ENCODE measurements at regions not wholly inside any gene's neighbourhood (a gene's known extent, or its start where the extent isn't known, plus 50 kb on each side); places are given as distances from the start of the nearest gene placed in this dataset.
"Not testable (repeated sequence)": the region's sequence is repeated elsewhere in the genome, so short reads cannot be mapped to it uniquely, and the experiment has no call there.

GRCh38 chrX:4710618-4711433, 997.4 kb upstream of the PRKX start:
- DNase-seq (ENCODE audit: low read depth in 2 of 3, low spot score in 2 of 3) = no peak

- DNase-seq (ENCODE audit: low read depth in 2 of 3, low spot score in 2 of 3) = no peak
Measured at GRCh38 chrX:4708970-4709760, 995.7 kb upstream of the PRKX start.

- no peak for DNase-seq (ENCODE audit: low read depth in 2 of 3, low spot score in 2 of 3)
Measured at GRCh38 chrX:4706961-4707360, 993.5 kb upstream of the PRKX start.

GRCh38 chrX:4690521-4690920, 977.1 kb upstream of the PRKX start:
- DNase-seq (ENCODE audit: low read depth in 2 of 3, low spot score in 2 of 3) = no peak

- DNase-seq (ENCODE audit: low read depth in 2 of 3, low spot score in 2 of 3) = no peak
Measured at GRCh38 chrX:4682636-4683035, 969.2 kb upstream of the PRKX start.

GRCh38 chrX:4675686-4676300, 962.3 kb upstream of the PRKX start:
- DNase-seq (ENCODE audit: low read depth in 2 of 3, low spot score in 2 of 3) = no peak

GRCh38 chrX:4674028-4674782, 960.8 kb upstream of the PRKX start:
- no peak for DNase-seq (ENCODE audit: low read depth in 2 of 3, low spot score in 2 of 3)

- DNase-seq (ENCODE audit: low read depth in 2 of 3, low spot score in 2 of 3) = no peak
Measured at GRCh38 chrX:4671344-4671743, 957.9 kb upstream of the PRKX start.

GRCh38 chrX:4670606-4671005, 957.2 kb upstream of the PRKX start:
- no peak for DNase-seq (ENCODE audit: low read depth in 2 of 3, low spot score in 2 of 3)

GRCh38 chrX:4668802-4669536, 955.5 kb upstream of the PRKX start:
- no peak for DNase-seq (ENCODE audit: low read depth in 2 of 3, low spot score in 2 of 3)

GRCh38 chrX:4663085-4663484, 949.6 kb upstream of the PRKX start:
- DNase-seq (ENCODE audit: low read depth in 2 of 3, low spot score in 2 of 3) = no peak

GRCh38 chrX:4661771-4662170, 948.3 kb upstream of the PRKX start:
- DNase-seq (ENCODE audit: low read depth in 2 of 3, low spot score in 2 of 3) = no peak

GRCh38 chrX:4656419-4656818, 943.0 kb upstream of the PRKX start:
- DNase-seq (ENCODE audit: low read depth in 2 of 3, low spot score in 2 of 3) = no peak

GRCh38 chrX:4655743-4656142, 942.3 kb upstream of the PRKX start:
- DNase-seq (ENCODE audit: low read depth in 2 of 3, low spot score in 2 of 3) = no peak

- DNase-seq (ENCODE audit: low read depth in 2 of 3, low spot score in 2 of 3) = no peak
Measured at GRCh38 chrX:4642114-4642513, 928.7 kb upstream of the PRKX start.

- no peak for DNase-seq (ENCODE audit: low read depth in 2 of 3, low spot score in 2 of 3)
Measured at GRCh38 chrX:4638036-4638435, 924.6 kb upstream of the PRKX start.

GRCh38 chrX:4627414-4627813, 914.0 kb upstream of the PRKX start:
- no peak for DNase-seq (ENCODE audit: low read depth in 2 of 3, low spot score in 2 of 3)

- DNase-seq (ENCODE audit: low read depth in 2 of 3, low spot score in 2 of 3) = no peak
Measured at GRCh38 chrX:4622486-4623167, 909.2 kb upstream of the PRKX start.

GRCh38 chrX:4613651-4614050, 900.2 kb upstream of the PRKX start:
- DNase-seq (ENCODE audit: low read depth in 2 of 3, low spot score in 2 of 3) = not testable (repeated sequence)

- no peak for DNase-seq (ENCODE audit: low read depth in 2 of 3, low spot score in 2 of 3)
Measured at GRCh38 chrX:4588893-4589292, 875.4 kb upstream of the PRKX start.

Data from activated CD8-positive, alpha-beta memory T cell treated with anti-CD3 and anti-CD28 coated beads for 48 hours (primary cell).